ACC112 (cell line): ENCODE measurements at regions not wholly inside any gene's neighbourhood (a gene's known extent, or its start where the extent isn't known, plus 50 kb on each side); places are given as distances from the start of the nearest gene placed in this dataset.
"Not testable (repeated sequence)": the region's sequence is repeated elsewhere in the genome, so short reads cannot be mapped to it uniquely, and the experiment has no call there.

Source experiments
- H2AFZ ChIP-seq: fragments of 200-600 bp; sonication (generic); one replicate; pipeline ENCODE4 v1.6.0; 2017; ENCODE audit warnings: antibody characterized with exemption, low read length; ENCODE audit not compliant: unreplicated experiment
- H3K27ac ChIP-seq: fragments of 200-600 bp; sonication (generic); 2 replicates; pipeline ENCODE4 v1.5.1; 2014; ENCODE audit warnings: low read depth, mild to moderate bottlenecking, antibody characterized with exemption, low read length, moderate library complexity
- H3K27me3 ChIP-seq: fragments of 200-600 bp; sonication (generic); 2 replicates; pipeline ENCODE4 v1.6.1; 2014; ENCODE audit warnings: mild to moderate bottlenecking, antibody characterized with exemption, low read length, moderate library complexity, mixed read lengths; ENCODE audit not compliant: insufficient read depth
- H3K36me3 ChIP-seq: fragments of 200-600 bp; sonication (generic); 2 replicates; pipeline ENCODE4 v1.6.1; 2016; ENCODE audit warnings: mild to moderate bottlenecking, antibody characterized with exemption, low read length, moderate library complexity, mixed read lengths; ENCODE audit not compliant: insufficient read depth
- H3K4me1 ChIP-seq: fragments of 200-600 bp; sonication (generic); one replicate; pipeline ENCODE4 v1.6.1; 2016; ENCODE audit warnings: low read length, mixed read lengths; ENCODE audit not compliant: insufficient read depth, unreplicated experiment, control insufficient read depth
- H3K4me3 ChIP-seq: fragments of 200-600 bp; sonication (generic); 2 replicates; pipeline ENCODE4 v1.5.1; 2014; ENCODE audit warnings: mild to moderate bottlenecking, low read depth, low read length
- H3K79me2 ChIP-seq: fragments of 200-600 bp; sonication (generic); one replicate; pipeline ENCODE4 v1.6.0; 2016; ENCODE audit warnings: low read length; ENCODE audit not compliant: control insufficient read depth, unreplicated experiment, insufficient read depth

DNA sequence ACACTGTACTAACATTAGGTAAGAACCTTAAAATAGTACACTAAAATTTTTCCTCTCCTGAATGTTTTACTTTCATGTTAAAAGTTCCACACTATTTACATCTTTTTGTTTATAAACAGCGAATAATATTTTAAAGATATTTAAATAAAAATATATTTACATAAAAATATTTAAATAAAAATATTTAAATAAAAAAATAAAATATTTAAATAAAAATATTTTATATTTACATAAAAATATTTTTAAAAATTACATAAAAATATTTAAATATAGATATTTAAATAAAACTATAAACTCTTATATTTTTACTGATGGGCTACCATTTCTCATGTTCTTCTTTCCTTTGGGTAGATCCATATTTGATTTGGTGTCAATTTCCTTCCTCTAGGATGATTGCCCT is 619.0 kb downstream of the ANKRD7 start:
- Histone ChIP-seq H3K27ac (no peak overlapping the region), H2AFZ (no peak overlapping the region), H3K79me2 (no peaks in the 10 kb centered on the region), H3K27me3 (no peaks in the 10 kb centered on the region), H3K36me3 (no peaks in the 10 kb centered on the region), H3K4me3 (no peak overlapping the region), H3K4me1 (no peaks in the 10 kb centered on the region)

DNA sequence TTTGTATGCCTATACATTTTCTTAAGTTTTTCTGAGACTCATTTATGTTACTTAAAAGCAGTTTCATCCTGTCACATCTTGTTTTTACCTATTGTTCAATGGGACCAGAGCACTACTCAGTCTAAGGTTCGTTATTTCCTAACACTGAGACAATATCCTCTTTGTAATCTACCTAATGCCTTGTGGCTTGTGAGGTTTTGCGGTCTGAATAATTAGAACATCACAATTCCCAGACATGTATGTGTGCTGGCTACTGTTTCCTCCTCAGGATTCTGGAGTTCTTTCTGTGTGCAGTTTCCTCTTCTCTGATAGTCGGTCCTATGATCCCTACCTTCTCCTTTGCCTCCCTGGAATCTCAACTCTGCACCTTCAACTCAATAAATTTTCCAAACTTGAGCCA is 620.2 kb downstream of the ANKRD7 start:
- no peaks in the 10 kb centered on the region for H3K79me2 ChIP-seq
- H3K27me3 ChIP-seq = no peaks in the 10 kb centered on the region
- no peak overlapping the region for H2AFZ ChIP-seq
- no peaks in the 10 kb centered on the region for H3K36me3 ChIP-seq
- H3K4me1 ChIP-seq = no peaks in the 10 kb centered on the region
- no peak overlapping the region for H3K4me3 ChIP-seq
- no peak overlapping the region for H3K27ac ChIP-seq

DNA sequence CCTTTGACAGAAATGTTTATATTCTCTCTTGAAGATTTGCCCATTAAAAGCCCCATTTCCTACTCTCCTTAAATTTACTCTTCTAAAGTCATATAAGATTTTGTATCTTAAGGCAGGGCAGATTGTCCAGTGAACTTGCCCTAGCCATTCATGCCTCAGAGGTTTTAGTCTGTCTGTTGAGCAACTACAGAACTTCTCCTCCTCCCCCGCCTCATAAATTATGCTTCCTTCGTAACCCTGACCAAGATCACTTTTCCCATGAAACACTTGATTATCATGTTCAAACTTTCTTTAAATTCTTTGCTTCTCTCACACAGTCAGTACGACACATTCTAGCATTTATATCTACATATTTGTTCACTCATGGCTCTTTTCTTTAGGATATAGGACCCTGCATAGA is 621.3 kb downstream of the ANKRD7 start:
- Histone ChIP-seq H3K36me3 (no peaks in the 10 kb centered on the region), H3K27ac (no peak overlapping the region)

DNA sequence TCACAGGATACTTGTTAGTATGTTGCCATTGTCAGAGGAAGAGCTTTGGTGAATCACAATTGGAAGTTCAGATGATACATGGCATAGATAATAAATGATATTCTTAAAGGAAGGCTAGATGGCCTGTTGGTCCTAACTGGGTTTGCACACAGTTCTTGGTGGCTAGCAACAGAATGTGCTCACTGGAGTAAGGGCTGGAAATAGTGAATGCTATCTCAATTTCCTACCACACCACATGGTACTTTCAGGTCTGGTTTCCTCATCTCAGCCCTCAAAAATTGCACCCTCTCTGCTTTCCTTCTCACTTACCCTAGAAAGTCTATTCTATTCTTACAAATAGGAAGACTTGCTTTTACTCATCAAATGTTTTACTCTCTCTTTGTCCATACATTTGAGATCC is 622.5 kb downstream of the ANKRD7 start:
- Histone ChIP-seq H3K4me3 (no peak overlapping the region), H2AFZ (no peak overlapping the region), H3K27me3 (no peaks in the 10 kb centered on the region), H3K79me2 (no peaks in the 10 kb centered on the region), H3K27ac (no peak overlapping the region), H3K36me3 (no peaks in the 10 kb centered on the region), H3K4me1 (no peaks in the 10 kb centered on the region)

More for the DNA sequence above, 621.3 kb downstream of the ANKRD7 start:
- no peaks in the 10 kb centered on the region for H3K79me2 ChIP-seq
- H2AFZ ChIP-seq = no peak overlapping the region
- no peaks in the 10 kb centered on the region for H3K4me1 ChIP-seq
- H3K27me3 ChIP-seq = no peaks in the 10 kb centered on the region
- no peak overlapping the region for H3K4me3 ChIP-seq

DNA sequence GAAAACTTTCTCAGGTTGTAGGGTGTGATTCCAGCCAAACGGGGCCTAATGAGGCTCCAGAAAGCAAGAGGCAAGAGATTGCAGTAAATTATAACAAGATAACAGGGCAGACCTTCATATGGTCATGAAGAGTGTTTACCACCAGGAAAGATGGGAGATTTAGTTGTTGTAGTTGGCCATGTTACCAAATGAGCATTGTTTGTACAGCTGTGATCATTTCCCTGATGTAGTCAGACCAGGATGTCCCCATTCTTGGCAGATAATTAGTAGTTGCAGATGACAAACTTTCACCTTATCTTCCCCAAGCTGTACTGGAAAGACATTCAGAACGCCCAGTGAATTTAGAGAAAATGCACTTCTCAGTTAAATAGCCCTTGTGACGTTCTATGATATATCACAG is 630.8 kb downstream of the ANKRD7 start:
- no peaks in the 10 kb centered on the region for H3K4me1 ChIP-seq
- H3K27ac ChIP-seq = no peak overlapping the region
- H3K79me2 ChIP-seq = no peaks in the 10 kb centered on the region
- no peaks in the 10 kb centered on the region for H3K27me3 ChIP-seq
- H3K4me3 ChIP-seq = no peak overlapping the region
- no peak overlapping the region for H2AFZ ChIP-seq
- no peaks in the 10 kb centered on the region for H3K36me3 ChIP-seq

DNA sequence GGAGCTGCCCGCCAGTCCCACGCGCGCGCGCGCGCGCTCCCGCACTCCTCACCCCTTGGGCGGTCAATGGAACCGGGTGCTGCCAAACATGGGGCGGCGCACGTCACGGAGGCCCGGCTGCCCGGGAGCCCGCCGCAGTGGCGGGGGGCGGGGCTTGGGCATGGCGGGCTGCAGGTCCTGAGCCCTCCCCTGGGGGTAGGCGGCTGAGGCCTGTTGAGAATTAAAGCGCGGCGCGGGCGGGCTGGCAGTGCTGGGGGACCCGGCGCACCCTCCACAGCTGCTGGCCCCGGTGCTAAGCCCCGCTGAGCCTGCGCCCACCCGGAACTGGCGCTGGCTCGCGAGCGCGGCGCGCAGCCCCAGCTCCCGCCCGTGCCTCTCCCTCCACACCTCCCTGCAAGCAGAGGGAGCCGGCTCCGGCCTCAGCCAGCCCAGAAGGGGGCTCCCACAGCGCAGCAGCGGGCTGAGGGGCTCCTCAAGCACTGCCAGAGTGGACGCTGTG is 634.2 kb downstream of the ANKRD7 start:
- Histone ChIP-seq H2AFZ (no peak overlapping the region), H3K79me2 (no peaks in the 10 kb centered on the region), H3K27ac (no peak overlapping the region), H3K4me1 (no peaks in the 10 kb centered on the region), H3K27me3 (no peaks in the 10 kb centered on the region), H3K36me3 (no peaks in the 10 kb centered on the region), H3K4me3 (no peak overlapping the region)

DNA sequence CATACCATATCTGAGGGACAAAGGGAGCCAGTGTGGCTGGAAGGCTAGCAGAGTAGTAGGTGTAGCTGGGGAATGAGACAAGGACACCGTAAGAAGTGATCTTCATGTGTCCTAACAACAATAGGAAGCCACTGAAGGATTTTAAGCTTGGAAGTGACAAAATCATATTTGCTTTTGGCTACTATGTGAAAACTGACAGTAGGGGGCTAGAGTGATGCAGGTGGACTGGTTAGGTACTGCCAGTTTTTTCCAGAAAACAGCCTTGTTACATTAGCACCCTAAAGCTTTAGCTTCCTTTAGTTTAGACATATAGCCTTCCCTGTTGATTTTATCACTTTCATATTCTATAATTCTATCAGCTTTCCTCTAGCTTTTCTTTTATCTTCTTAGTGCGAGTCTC is 637.1 kb downstream of the ANKRD7 start:
- Histone ChIP-seq H3K4me3 (no peak overlapping the region), H2AFZ (no peak overlapping the region), H3K79me2 (no peaks in the 10 kb centered on the region), H3K27me3 (no peaks in the 10 kb centered on the region), H3K4me1 (no peaks in the 10 kb centered on the region), H3K27ac (no peak overlapping the region), H3K36me3 (no peaks in the 10 kb centered on the region)

DNA sequence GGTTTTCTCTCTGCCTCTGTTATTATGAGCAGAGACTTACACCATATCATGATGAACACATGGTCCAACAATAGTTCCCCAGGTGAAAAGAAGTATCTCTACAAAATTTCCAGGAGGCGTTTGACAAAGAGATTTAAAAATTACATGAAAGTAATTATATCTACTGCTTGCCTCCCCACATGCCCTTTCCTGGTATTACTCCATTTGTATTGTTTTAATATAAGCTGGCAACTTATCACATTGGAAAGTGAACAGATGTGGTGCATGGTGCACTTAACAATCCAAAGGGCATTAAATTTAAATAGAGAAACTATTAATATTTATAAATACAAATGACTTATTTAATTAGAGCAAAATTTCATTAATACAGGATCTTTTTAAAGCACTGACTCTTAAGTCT is 638.2 kb downstream of the ANKRD7 start:
- Histone ChIP-seq H3K79me2 (no peaks in the 10 kb centered on the region), H3K36me3 (no peaks in the 10 kb centered on the region), H3K4me3 (no peak overlapping the region), H2AFZ (no peak overlapping the region), H3K27me3 (no peaks in the 10 kb centered on the region), H3K4me1 (no peaks in the 10 kb centered on the region), H3K27ac (no peak overlapping the region)

DNA sequence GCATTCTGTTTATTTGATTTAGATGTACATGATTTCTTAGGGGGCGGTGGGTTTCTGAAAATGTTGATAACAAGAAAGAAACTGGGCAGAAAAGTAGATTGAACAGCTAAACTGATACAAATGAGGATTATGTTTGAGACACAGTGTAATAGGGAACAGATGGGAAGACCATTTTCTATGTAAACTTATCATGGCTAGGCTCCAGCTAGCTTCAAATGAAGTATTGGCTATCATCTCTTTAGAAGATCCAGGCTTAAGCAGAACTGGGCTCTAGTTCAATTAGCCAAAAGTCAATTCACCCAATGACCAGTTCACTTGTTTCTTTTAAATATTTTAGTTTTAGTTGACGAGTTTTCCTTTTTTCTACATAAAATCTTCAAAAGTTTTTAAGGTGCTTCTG is 639.5 kb downstream of the ANKRD7 start:
- no peaks in the 10 kb centered on the region for H3K79me2 ChIP-seq
- no peak overlapping the region for H3K27ac ChIP-seq
- H3K36me3 ChIP-seq = no peaks in the 10 kb centered on the region
- H3K4me1 ChIP-seq = no peaks in the 10 kb centered on the region
- no peaks in the 10 kb centered on the region for H3K27me3 ChIP-seq
- no peak overlapping the region for H2AFZ ChIP-seq
- no peak overlapping the region for H3K4me3 ChIP-seq

DNA sequence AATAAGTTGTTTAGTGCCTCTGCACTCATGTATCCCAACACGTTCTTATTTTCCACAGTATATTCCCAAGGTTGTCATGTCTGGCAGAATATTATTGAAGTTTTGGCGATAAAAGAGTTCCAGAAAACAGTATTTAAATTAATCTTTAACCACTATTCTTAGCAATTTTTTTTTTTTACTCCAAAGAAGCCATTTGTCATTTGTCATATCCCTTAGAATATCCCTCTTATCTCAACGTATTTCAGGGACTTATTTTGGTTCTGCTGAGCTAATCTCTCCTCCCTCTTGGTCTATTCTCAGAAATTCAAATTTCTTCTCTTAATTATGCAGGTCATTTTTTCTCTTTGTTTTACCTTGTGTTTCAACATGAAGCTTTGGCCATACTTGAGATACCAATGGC is 643.4 kb downstream of the ANKRD7 start:
- Histone ChIP-seq H3K4me1 (no peaks in the 10 kb centered on the region), H3K4me3 (no peak overlapping the region), H2AFZ (no peak overlapping the region), H3K27me3 (no peaks in the 10 kb centered on the region), H3K36me3 (no peaks in the 10 kb centered on the region), H3K27ac (no peak overlapping the region), H3K79me2 (no peaks in the 10 kb centered on the region)

DNA sequence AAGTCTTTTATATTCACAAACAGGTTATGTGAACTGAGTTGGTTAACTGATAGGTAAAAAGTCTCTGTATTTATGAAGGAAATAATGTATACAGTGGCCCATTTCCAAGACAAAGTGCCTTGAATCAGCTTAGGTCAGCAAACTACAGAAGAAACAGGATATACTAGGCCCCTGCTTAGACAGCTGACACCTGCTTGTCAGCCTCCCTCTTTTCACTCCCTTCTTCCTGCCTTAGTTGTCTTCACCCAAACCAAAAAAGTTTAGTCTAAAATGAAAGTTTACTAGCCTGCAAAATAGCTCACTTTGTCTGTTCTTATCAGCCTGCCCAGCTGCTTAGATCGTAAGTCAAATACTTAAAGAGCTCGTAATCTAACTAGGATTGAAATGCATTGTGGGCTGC is 644.6 kb downstream of the ANKRD7 start:
- not testable (repeated sequence) for H3K79me2 ChIP-seq, H3K36me3 ChIP-seq, H3K4me1 ChIP-seq, H3K27me3 ChIP-seq, H2AFZ ChIP-seq, H3K27ac ChIP-seq, H3K4me3 ChIP-seq
